ENCODE measurements at regions not wholly inside any gene's neighbourhood (a gene's known extent, or its start where the extent isn't known, plus 50 kb on each side); places are given as distances from the start of the nearest gene placed in this dataset.

- TF ChIP-seq CTCF (IDR thresholded peaks at IDR 0.05): no peak
- no peak for ATAC-seq
- intact Hi-C loops (cut with DNase I, micrococcal nuclease): no loop called here
- Histone ChIP-seq H3K4me3 (no peak overlapping the region), H3K9me3 (peaks cover 43% of the 10 kb centered on the region), H3K36me3 (ENCODE audit: low read depth) (no peaks in the 10 kb centered on the region), H3K4me1 (ENCODE audit: low read depth) (no peaks in the 10 kb centered on the region)
- DNase-seq: no peak
Measured at GRCh38 chr21:23664193-23664694, 1943.0 kb downstream of the MRPL39 start.

DNA sequence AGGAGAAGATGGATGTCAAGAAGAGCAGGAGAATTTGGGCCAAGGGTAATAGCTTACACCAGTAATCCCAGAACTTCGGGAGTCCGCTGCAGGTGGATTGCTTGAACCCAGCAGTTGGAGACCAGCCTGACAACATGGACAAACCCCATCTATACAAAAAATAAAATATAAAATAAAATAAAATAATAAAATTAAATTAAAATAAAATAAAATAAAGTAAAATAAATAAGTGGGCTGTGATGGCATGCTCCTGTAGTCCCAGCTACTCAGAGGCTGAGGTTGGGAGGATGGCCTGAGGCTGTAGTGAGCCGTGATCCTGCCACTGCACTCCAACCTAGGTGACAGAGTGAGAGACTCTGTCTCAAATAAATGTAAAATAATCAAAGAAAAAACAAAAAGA lies 1946.7 kb downstream of the MRPL39 start:
- ATAC-seq: no peak
- no peak for TF ChIP-seq CTCF (IDR thresholded peaks at IDR 0.05)
- no peaks in the 10 kb centered on the region for H3K36me3 ChIP-seq (ENCODE audit: low read depth)
- peaks cover 39% of the 10 kb centered on the region for H3K9me3 ChIP-seq
- intact Hi-C loops (cut with DNase I, micrococcal nuclease): no loop called here
- DNase-seq: no peak
- H3K4me3 ChIP-seq: no peak overlapping the region
- no peaks in the 10 kb centered on the region for H3K4me1 ChIP-seq (ENCODE audit: low read depth)

DNA sequence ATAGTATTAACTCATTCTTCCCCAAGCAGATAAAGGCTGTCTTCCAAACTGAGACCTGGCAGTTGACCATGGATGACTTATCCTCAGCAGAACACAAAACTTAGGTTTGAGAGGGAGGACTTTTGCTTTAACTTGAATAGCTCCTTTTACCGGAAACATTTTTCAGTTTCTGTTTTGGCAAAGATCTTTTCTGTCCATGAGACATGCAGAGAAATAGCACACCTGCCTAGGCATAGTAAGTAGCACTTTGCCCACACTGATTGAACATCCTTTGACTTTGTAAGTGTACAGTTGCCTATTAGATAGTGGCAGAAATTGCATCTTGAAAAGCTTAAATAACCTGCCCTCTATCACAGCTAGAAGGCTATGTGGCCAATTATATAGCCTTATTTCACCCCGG lies 1962.5 kb downstream of the MRPL39 start:
- no peak for TF ChIP-seq CTCF (IDR thresholded peaks at IDR 0.05)
- Histone ChIP-seq H3K9me3 (peaks cover 48% of the 10 kb centered on the region), H3K4me1 (ENCODE audit: low read depth) (no peaks in the 10 kb centered on the region), H3K36me3 (ENCODE audit: low read depth) (no peaks in the 10 kb centered on the region), H3K4me3 (no peak overlapping the region)
- DNase-seq: no peak
- no peak for ATAC-seq
- intact Hi-C loops (cut with DNase I, micrococcal nuclease): no loop called here

DNA sequence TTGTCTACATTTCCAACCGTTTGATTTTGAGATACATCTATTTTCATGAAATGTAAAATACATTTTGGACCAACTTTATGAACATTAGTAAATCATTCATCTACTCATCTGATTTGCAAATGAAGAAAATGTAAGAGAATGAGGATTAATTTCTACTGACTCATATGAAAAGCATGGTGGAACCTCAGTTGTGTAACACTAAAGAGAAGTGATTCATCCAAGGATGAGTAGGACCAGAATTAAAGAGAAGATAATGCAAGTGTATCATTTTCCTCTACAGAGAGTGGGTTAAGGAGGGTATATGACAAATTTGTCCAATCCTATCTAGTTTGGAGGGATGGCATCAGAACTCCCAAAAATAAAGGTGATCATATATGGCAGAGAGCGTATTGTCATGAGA lies 1967.6 kb downstream of the MRPL39 start:
- no peak for ATAC-seq
- no peak for TF ChIP-seq CTCF (IDR thresholded peaks at IDR 0.05)
- intact Hi-C loops (cut with DNase I, micrococcal nuclease): no loop called here
- no peak for DNase-seq
- Histone ChIP-seq H3K4me1 (ENCODE audit: low read depth) (no peaks in the 10 kb centered on the region), H3K36me3 (ENCODE audit: low read depth) (no peaks in the 10 kb centered on the region), H3K9me3 (peaks cover 37% of the 10 kb centered on the region), H3K4me3 (no peak overlapping the region)

DNA sequence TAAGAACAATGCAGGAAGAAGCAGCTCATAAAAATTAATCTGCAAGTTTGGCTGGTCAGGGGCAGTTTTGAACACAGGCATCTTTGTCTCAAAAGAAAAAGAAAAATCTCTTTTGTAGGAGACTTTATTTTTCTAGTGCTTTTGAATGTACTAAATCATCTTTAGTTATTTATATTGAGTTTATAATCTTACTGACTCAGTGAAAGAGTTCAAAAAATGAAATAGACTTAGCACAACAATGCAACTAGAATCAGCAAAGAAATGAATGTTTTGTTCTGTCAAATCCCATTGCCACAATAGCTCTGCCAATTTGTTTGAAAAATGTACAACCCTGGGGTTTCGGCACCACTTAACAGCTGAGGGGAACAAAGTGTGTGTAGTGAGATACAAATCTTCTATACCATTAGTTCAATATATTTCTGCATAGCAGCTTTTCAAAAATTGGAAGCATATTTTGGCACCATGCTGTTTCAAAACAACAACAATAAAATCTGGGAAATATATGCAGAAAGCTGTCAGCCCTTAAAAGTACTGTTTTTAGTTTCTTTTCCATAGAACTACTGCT lies 1969.1 kb downstream of the MRPL39 start:
- Histone ChIP-seq H3K9me3 (peaks cover 30% of the 10 kb centered on the region), H3K4me1 (ENCODE audit: low read depth) (no peaks in the 10 kb centered on the region), H3K36me3 (ENCODE audit: low read depth) (no peaks in the 10 kb centered on the region), H3K4me3 (no peak overlapping the region)
- no peak for ATAC-seq
- no peak for TF ChIP-seq CTCF (IDR thresholded peaks at IDR 0.05)
- intact Hi-C loops (cut with DNase I, micrococcal nuclease): no loop called here
- DNase-seq: no peak

DNA sequence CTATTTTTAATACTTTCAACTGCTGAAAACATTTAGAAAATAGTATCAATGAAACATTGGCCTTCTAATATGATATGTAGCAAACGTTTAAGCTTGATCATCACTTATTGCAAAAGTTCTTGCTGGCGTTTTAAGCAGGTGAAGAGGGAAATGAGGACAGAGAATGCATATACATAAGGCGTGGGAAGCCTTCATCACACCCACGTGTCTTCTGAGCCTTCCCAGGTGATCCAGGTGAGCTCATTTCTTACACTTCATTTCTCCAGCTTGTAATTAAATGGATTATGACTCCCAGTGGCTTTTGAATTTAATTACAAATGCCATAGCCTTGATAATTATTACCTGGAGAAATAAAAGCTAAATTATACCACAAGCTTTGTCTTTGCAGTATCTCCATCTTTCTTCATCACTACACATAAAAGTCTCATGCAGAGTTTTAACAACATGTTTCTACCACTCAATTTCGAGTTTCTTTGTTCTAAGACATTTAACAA lies 1973.8 kb downstream of the MRPL39 start:
- no peak overlapping the region for H3K4me3 ChIP-seq
- ATAC-seq (no peak), DNase-seq (no peak)
- H3K4me1 ChIP-seq (ENCODE audit: low read depth): no peaks in the 10 kb centered on the region
- no peaks in the 10 kb centered on the region for H3K36me3 ChIP-seq (ENCODE audit: low read depth)
- intact Hi-C loops (cut with DNase I, micrococcal nuclease): no loop called here
- no peak for TF ChIP-seq CTCF (IDR thresholded peaks at IDR 0.05)
- H3K9me3 ChIP-seq: peaks cover 50% of the 10 kb centered on the region

All from mucosa of descending colon (tissue), 3 donors.